ENCODE measurements at regions not wholly inside any gene's neighbourhood (a gene's known extent, or its start where the extent isn't known, plus 50 kb on each side); places are given as distances from the start of the nearest gene placed in this dataset.
A peak's percentile ranks its signal among the peaks of the same experiment; 100 is the strongest.

- no peak for ATAC-seq (replicated peaks)
- Mint-ChIP-seq H3K4me1 (no peaks in the 10 kb centered on the region), H3K27ac (no peak overlapping the region), H3K27me3 (no peaks in the 10 kb centered on the region), H3K4me3 (no peak overlapping the region), H3K9me3 (no peaks in the 10 kb centered on the region), H3K36me3 (ENCODE audit: low read depth) (no peaks in the 10 kb centered on the region)
Observed at GRCh38 chr3:178170698-178171535, 365.3 kb upstream of the KCNMB2 start.

GRCh38 chr3:178172121-178172520 is 364.1 kb upstream of the KCNMB2 start:
- Mint-ChIP-seq H3K4me1 (no peaks in the 10 kb centered on the region), H3K36me3 (ENCODE audit: low read depth) (no peaks in the 10 kb centered on the region), H3K27ac (no peak overlapping the region), H3K9me3 (no peaks in the 10 kb centered on the region), H3K4me3 (no peak overlapping the region), H3K27me3 (no peaks in the 10 kb centered on the region)
- no peak for ATAC-seq (replicated peaks)

- no peaks in the 10 kb centered on the region for H3K27me3 Mint-ChIP-seq
- ATAC-seq (replicated peaks) = no peak
- no peaks in the 10 kb centered on the region for H3K36me3 Mint-ChIP-seq (ENCODE audit: low read depth)
- H3K9me3 Mint-ChIP-seq = no peaks in the 10 kb centered on the region
- H3K27ac Mint-ChIP-seq = no peak overlapping the region
- H3K4me1 Mint-ChIP-seq = no peaks in the 10 kb centered on the region
- H3K4me3 Mint-ChIP-seq = no peak overlapping the region
Observed at GRCh38 chr3:178174201-178174915, 361.9 kb upstream of the KCNMB2 start.

- Mint-ChIP-seq H3K4me1 (no peaks in the 10 kb centered on the region), H3K27me3 (peaks cover 4% of the 10 kb centered on the region), H3K4me3 (no peak overlapping the region), H3K36me3 (ENCODE audit: low read depth) (no peaks in the 10 kb centered on the region), H3K27ac (no peak overlapping the region), H3K9me3 (no peaks in the 10 kb centered on the region)
- ATAC-seq (replicated peaks) = no peak
Observed at GRCh38 chr3:178181088-178181487, 355.1 kb upstream of the KCNMB2 start.

- ATAC-seq (replicated peaks) = no peak
- no peaks in the 10 kb centered on the region for H3K4me1 Mint-ChIP-seq
- no peaks in the 10 kb centered on the region for H3K36me3 Mint-ChIP-seq (ENCODE audit: low read depth)
- no peak overlapping the region for H3K4me3 Mint-ChIP-seq
- H3K27me3 Mint-ChIP-seq = peaks cover 4% of the 10 kb centered on the region
- no peaks in the 10 kb centered on the region for H3K9me3 Mint-ChIP-seq
- no peak overlapping the region for H3K27ac Mint-ChIP-seq
Observed at GRCh38 chr3:178181784-178182183, 354.5 kb upstream of the KCNMB2 start.

GRCh38 chr3:178182337-178182779 is 353.9 kb upstream of the KCNMB2 start:
- H3K9me3 Mint-ChIP-seq = no peaks in the 10 kb centered on the region
- ATAC-seq (replicated peaks) = no peak
- peaks cover 4% of the 10 kb centered on the region for H3K27me3 Mint-ChIP-seq
- no peak overlapping the region for H3K4me3 Mint-ChIP-seq
- H3K4me1 Mint-ChIP-seq = no peaks in the 10 kb centered on the region
- H3K36me3 Mint-ChIP-seq (ENCODE audit: low read depth) = no peaks in the 10 kb centered on the region
- H3K27ac Mint-ChIP-seq = no peak overlapping the region

GRCh38 chr3:178184833-178185232 is 351.4 kb upstream of the KCNMB2 start:
- Mint-ChIP-seq H3K27me3 (peaks cover 4% of the 10 kb centered on the region), H3K36me3 (ENCODE audit: low read depth) (no peaks in the 10 kb centered on the region), H3K27ac (no peak overlapping the region), H3K4me3 (no peak overlapping the region), H3K4me1 (no peaks in the 10 kb centered on the region), H3K9me3 (no peaks in the 10 kb centered on the region)
- ATAC-seq (replicated peaks) = no peak

- no peaks in the 10 kb centered on the region for H3K4me1 Mint-ChIP-seq
Observed at GRCh38 chr3:178186666-178187065, 349.6 kb upstream of the KCNMB2 start.

GRCh38 chr3:178189854-178190253 is 346.4 kb upstream of the KCNMB2 start:
- no peak for ATAC-seq (replicated peaks)
- Mint-ChIP-seq H3K27me3 (no peaks in the 10 kb centered on the region), H3K36me3 (ENCODE audit: low read depth) (no peaks in the 10 kb centered on the region), H3K27ac (no peak overlapping the region), H3K9me3 (no peaks in the 10 kb centered on the region), H3K4me3 (no peak overlapping the region), H3K4me1 (no peaks in the 10 kb centered on the region)

More at GRCh38 chr3:178186666-178187065, 349.6 kb upstream of the KCNMB2 start:
- ATAC-seq (replicated peaks) = no peak
- H3K27ac Mint-ChIP-seq = no peak overlapping the region
- H3K36me3 Mint-ChIP-seq (ENCODE audit: low read depth) = no peaks in the 10 kb centered on the region
- no peak overlapping the region for H3K4me3 Mint-ChIP-seq
- H3K9me3 Mint-ChIP-seq = no peaks in the 10 kb centered on the region
- peaks cover 4% of the 10 kb centered on the region for H3K27me3 Mint-ChIP-seq

- Mint-ChIP-seq H3K4me1 (no peaks in the 10 kb centered on the region), H3K36me3 (ENCODE audit: low read depth) (no peaks in the 10 kb centered on the region), H3K27ac (no peak overlapping the region), H3K9me3 (no peaks in the 10 kb centered on the region), H3K4me3 (no peak overlapping the region), H3K27me3 (no peaks in the 10 kb centered on the region)
- no peak for ATAC-seq (replicated peaks)
Observed at GRCh38 chr3:178193846-178194245, 342.4 kb upstream of the KCNMB2 start.

GRCh38 chr3:178194539-178194938 is 341.7 kb upstream of the KCNMB2 start:
- H3K4me3 Mint-ChIP-seq = no peak overlapping the region
- no peaks in the 10 kb centered on the region for H3K36me3 Mint-ChIP-seq (ENCODE audit: low read depth)

GRCh38 chr3:178195824-178196223 is 340.4 kb upstream of the KCNMB2 start:
- H3K9me3 Mint-ChIP-seq = no peaks in the 10 kb centered on the region
- ATAC-seq (replicated peaks) = peak; percentile 34
- H3K4me1 Mint-ChIP-seq = no peaks in the 10 kb centered on the region
- H3K4me3 Mint-ChIP-seq = no peak overlapping the region
- H3K36me3 Mint-ChIP-seq (ENCODE audit: low read depth) = no peaks in the 10 kb centered on the region
- H3K27me3 Mint-ChIP-seq = no peaks in the 10 kb centered on the region
- no peak overlapping the region for H3K27ac Mint-ChIP-seq

More at GRCh38 chr3:178194539-178194938, 341.7 kb upstream of the KCNMB2 start:
- no peaks in the 10 kb centered on the region for H3K9me3 Mint-ChIP-seq
- no peaks in the 10 kb centered on the region for H3K27me3 Mint-ChIP-seq
- no peak for ATAC-seq (replicated peaks)
- no peak overlapping the region for H3K27ac Mint-ChIP-seq
- H3K4me1 Mint-ChIP-seq = no peaks in the 10 kb centered on the region

GRCh38 chr3:178198329-178198728 is 337.9 kb upstream of the KCNMB2 start:
- no peaks in the 10 kb centered on the region for H3K9me3 Mint-ChIP-seq
- H3K4me1 Mint-ChIP-seq = no peaks in the 10 kb centered on the region
- H3K4me3 Mint-ChIP-seq = no peak overlapping the region
- H3K27me3 Mint-ChIP-seq = no peaks in the 10 kb centered on the region
- no peak overlapping the region for H3K27ac Mint-ChIP-seq
- no peak for ATAC-seq (replicated peaks)
- no peaks in the 10 kb centered on the region for H3K36me3 Mint-ChIP-seq (ENCODE audit: low read depth)

GRCh38 chr3:178200316-178200715 is 335.9 kb upstream of the KCNMB2 start:
- no peaks in the 10 kb centered on the region for H3K36me3 Mint-ChIP-seq (ENCODE audit: low read depth)
- H3K27ac Mint-ChIP-seq = no peak overlapping the region
- ATAC-seq (replicated peaks) = no peak
- no peak overlapping the region for H3K4me3 Mint-ChIP-seq
- H3K4me1 Mint-ChIP-seq = no peaks in the 10 kb centered on the region
- H3K9me3 Mint-ChIP-seq = no peaks in the 10 kb centered on the region
- no peaks in the 10 kb centered on the region for H3K27me3 Mint-ChIP-seq

- ATAC-seq (replicated peaks) = no peak
- Mint-ChIP-seq H3K36me3 (ENCODE audit: low read depth) (no peaks in the 10 kb centered on the region), H3K9me3 (no peaks in the 10 kb centered on the region), H3K27me3 (no peaks in the 10 kb centered on the region), H3K4me1 (no peaks in the 10 kb centered on the region), H3K27ac (no peak overlapping the region), H3K4me3 (no peak overlapping the region)
Observed at GRCh38 chr3:178201714-178202113, 334.5 kb upstream of the KCNMB2 start.
